B cell (primary cell): ENCODE measurements at regions not wholly inside any gene's neighbourhood (a gene's known extent, or its start where the extent isn't known, plus 50 kb on each side); places are given as distances from the start of the nearest gene placed in this dataset.

ENCODE experiments used
- CTCF ChIP-seq: fragments of 200-600 bp; IDR thresholded peaks from one replicate; pipeline ENCODE4 v1.8.0; 2022; ENCODE audit warnings: antibody characterized with exemption, mild to moderate bottlenecking
- EZH2 ChIP-seq: IDR thresholded peaks from 2 replicates; pipeline ENCODE4 v1.6.1; 2012; ENCODE audit warnings: borderline replicate concordance, low read depth, mild to moderate bottlenecking, moderate library complexity, low read length; ENCODE audit not compliant: insufficient read depth, poor library complexity, severe bottlenecking

GRCh38 chr2:128547667-128548066, 229.0 kb upstream of the HS6ST1 start:
- TF ChIP-seq CTCF = no peak
- TF ChIP-seq EZH2 = no peak
